DND-41 (cell line): ENCODE measurements at regions not wholly inside any gene's neighbourhood (a gene's known extent, or its start where the extent isn't known, plus 50 kb on each side); places are given as distances from the start of the nearest gene placed in this dataset.

ENCODE experiments used
- CTCF ChIP-seq: IDR thresholded peaks from 2 replicates; pipeline ENCODE4 v1.5.1; 2012; ENCODE audit warnings: borderline replicate concordance, low read length, moderate library complexity, mild to moderate bottlenecking; ENCODE audit not compliant: poor library complexity, severe bottlenecking; ENCODE audit errors: extremely low read depth
- EZH2 ChIP-seq: IDR thresholded peaks from 3 replicates; pipeline ENCODE4 v1.6.1; 2012; ENCODE audit warnings: borderline replicate concordance, low read depth, mild to moderate bottlenecking, moderate library complexity, low read length, inconsistent platforms; ENCODE audit not compliant: severe bottlenecking

- TF ChIP-seq EZH2, result no peak
- TF ChIP-seq CTCF, result no peak
Observed at GRCh38 chr18:60452421-60452820, 79.8 kb upstream of the MC4R start.
